ENCODE measurements at regions not wholly inside any gene's neighbourhood (a gene's known extent, or its start where the extent isn't known, plus 50 kb on each side); places are given as distances from the start of the nearest gene placed in this dataset.

- no peak overlapping the region for H2AFZ ChIP-seq (ENCODE audit: low read length)
- DNase-seq (ENCODE audit: low read depth in 2 of 2), result no peak
- no peaks in the 10 kb centered on the region for H3K36me3 ChIP-seq (ENCODE audit: control insufficient read depth, insufficient read depth, low read length)
- H3K79me2 ChIP-seq (ENCODE audit: control insufficient read depth, insufficient read depth, low read length), result no peaks in the 10 kb centered on the region
- no peak overlapping the region for H3K4me3 ChIP-seq (replicated peaks in 1 of 4; ENCODE audit: control extremely low read depth in 1 of 4, insufficient read depth in 1 of 4, low read depth in 3 of 4, low read length in 4 of 4)
- H3K27ac ChIP-seq (ENCODE audit: insufficient read depth, low read length), result no peak overlapping the region
- no peak overlapping the region for H3K9ac ChIP-seq (ENCODE audit: insufficient read depth, low read length)
- no peaks in the 10 kb centered on the region for H3K4me1 ChIP-seq (ENCODE audit: control insufficient read depth, extremely low read depth, insufficient read depth, low read length)
- H3K9me3 ChIP-seq (ENCODE audit: control insufficient read depth, insufficient read depth, low read depth, low read length), result no peaks in the 10 kb centered on the region
- TF ChIP-seq CTCF (conservative IDR thresholded peaks at IDR 0.05 in 1 of 2, IDR thresholded peaks at IDR 0.05 in 1 of 2; ENCODE audit: low read depth in 1 of 2, low read length in 2 of 2) (no peak), EZH2 (IDR thresholded peaks at IDR 0.05; ENCODE audit: low read length, missing control alignments) (no peak)
- H3K27me3 ChIP-seq (ENCODE audit: control insufficient read depth, insufficient read depth, low read length), result no peaks in the 10 kb centered on the region
- no peak overlapping the region for H3K4me2 ChIP-seq (ENCODE audit: extremely low read depth, insufficient read depth, low read length)
- H4K20me1 ChIP-seq (ENCODE audit: control insufficient read depth, extremely low read depth, insufficient read depth, low read length), result no peaks in the 10 kb centered on the region
These were observed 79.4 kb upstream of the POU3F1 start for GRCh38 chr1:38125837-38126520.

- Histone ChIP-seq H3K9ac (ENCODE audit: insufficient read depth, low read length) (no peak overlapping the region), H3K4me3 (replicated peaks in 1 of 4; ENCODE audit: control extremely low read depth in 1 of 4, insufficient read depth in 1 of 4, low read depth in 3 of 4, low read length in 4 of 4) (no peak overlapping the region), H3K9me3 (ENCODE audit: control insufficient read depth, insufficient read depth, low read depth, low read length) (no peaks in the 10 kb centered on the region), H3K36me3 (ENCODE audit: control insufficient read depth, insufficient read depth, low read length) (no peaks in the 10 kb centered on the region), H3K27me3 (ENCODE audit: control insufficient read depth, insufficient read depth, low read length) (no peaks in the 10 kb centered on the region), H2AFZ (ENCODE audit: low read length) (no peak overlapping the region), H3K79me2 (ENCODE audit: control insufficient read depth, insufficient read depth, low read length) (no peaks in the 10 kb centered on the region), H3K27ac (ENCODE audit: insufficient read depth, low read length) (no peak overlapping the region), H3K4me2 (ENCODE audit: extremely low read depth, insufficient read depth, low read length) (no peak overlapping the region), H3K4me1 (ENCODE audit: control insufficient read depth, extremely low read depth, insufficient read depth, low read length) (no peaks in the 10 kb centered on the region), H4K20me1 (ENCODE audit: control insufficient read depth, extremely low read depth, insufficient read depth, low read length) (no peaks in the 10 kb centered on the region)
- no peak for DNase-seq (ENCODE audit: low read depth in 2 of 2)
- no peak for TF ChIP-seq CTCF (conservative IDR thresholded peaks at IDR 0.05 in 1 of 2, IDR thresholded peaks at IDR 0.05 in 1 of 2; ENCODE audit: low read depth in 1 of 2, low read length in 2 of 2)
- TF ChIP-seq EZH2 (IDR thresholded peaks at IDR 0.05; ENCODE audit: low read length, missing control alignments), result no peak
These were observed 78.4 kb upstream of the POU3F1 start for GRCh38 chr1:38125016-38125415.

GRCh38 chr1:38123356-38124135, 77.0 kb upstream of the POU3F1 start:
- H3K9me3 ChIP-seq (ENCODE audit: control insufficient read depth, insufficient read depth, low read depth, low read length), result no peaks in the 10 kb centered on the region
- no peaks in the 10 kb centered on the region for H3K36me3 ChIP-seq (ENCODE audit: control insufficient read depth, insufficient read depth, low read length)
- no peak overlapping the region for H3K4me3 ChIP-seq (replicated peaks in 1 of 4; ENCODE audit: control extremely low read depth in 1 of 4, insufficient read depth in 1 of 4, low read depth in 3 of 4, low read length in 4 of 4)
- DNase-seq (ENCODE audit: low read depth in 2 of 2), result peak in 1 of 2 donors; percentile 24
- no peak overlapping the region for H3K9ac ChIP-seq (ENCODE audit: insufficient read depth, low read length)
- H3K27me3 ChIP-seq (ENCODE audit: control insufficient read depth, insufficient read depth, low read length), result no peaks in the 10 kb centered on the region
- no peaks in the 10 kb centered on the region for H3K79me2 ChIP-seq (ENCODE audit: control insufficient read depth, insufficient read depth, low read length)
- H4K20me1 ChIP-seq (ENCODE audit: control insufficient read depth, extremely low read depth, insufficient read depth, low read length), result no peaks in the 10 kb centered on the region
- no peak overlapping the region for H3K27ac ChIP-seq (ENCODE audit: insufficient read depth, low read length)
- no peak for TF ChIP-seq CTCF (conservative IDR thresholded peaks at IDR 0.05 in 1 of 2, IDR thresholded peaks at IDR 0.05 in 1 of 2; ENCODE audit: low read depth in 1 of 2, low read length in 2 of 2)
- no peak for TF ChIP-seq EZH2 (IDR thresholded peaks at IDR 0.05; ENCODE audit: low read length, missing control alignments)
- no peak overlapping the region for H3K4me2 ChIP-seq (ENCODE audit: extremely low read depth, insufficient read depth, low read length)
- no peak overlapping the region for H2AFZ ChIP-seq (ENCODE audit: low read length)
- H3K4me1 ChIP-seq (ENCODE audit: control insufficient read depth, extremely low read depth, insufficient read depth, low read length), result no peaks in the 10 kb centered on the region

All from fibroblast of lung (primary cell).